NT2/D1 (cell line): ENCODE measurements at regions not wholly inside any gene's neighbourhood (a gene's known extent, or its start where the extent isn't known, plus 50 kb on each side); places are given as distances from the start of the nearest gene placed in this dataset.

ENCODE experiments used
- SUZ12 ChIP-seq: IDR thresholded peaks from 2 replicates; pipeline ENCODE4 v1.6.1; 2011; ENCODE audit not compliant: insufficient read length, insufficient read depth; ENCODE audit errors: extremely low read depth
- YY1 ChIP-seq: IDR thresholded peaks from 2 replicates; pipeline ENCODE4 v1.6.1; 2011; ENCODE audit not compliant: insufficient read length, insufficient read depth

GRCh38 chr13:34561033-34561432 lies 381.0 kb upstream of the NBEA start:
- TF ChIP-seq YY1 (no peak), SUZ12 (no peak)
